Omental fat pad (tissue), 3 donors: ENCODE measurements at regions not wholly inside any gene's neighbourhood (a gene's known extent, or its start where the extent isn't known, plus 50 kb on each side); places are given as distances from the start of the nearest gene placed in this dataset.

ENCODE experiments used
- ATAC-seq: fragments of 150-250 bp; one replicate; pipeline ENCODE4 v1.9.1; 2016; ENCODE audit warnings: mild to moderate bottlenecking, moderate library complexity; ENCODE audit not compliant: low FRiP score
- DNase-seq: peaks from one replicate; pipeline ENCODE4 v3.0.0-alpha.2; 2019; ENCODE audit warnings: low spot score
- TF ChIP-seq, protein P1 (sequence below), 3 donors: fragments of 450-650 bp; IDR thresholded peaks; one replicate each; pipeline ENCODE4 v1.5.1; 2016 to 2017; ENCODE audit warnings: antibody characterized with exemption in 3 of 3, mild to moderate bottlenecking in 3 of 3, moderate library complexity in 2 of 3

DNA sequence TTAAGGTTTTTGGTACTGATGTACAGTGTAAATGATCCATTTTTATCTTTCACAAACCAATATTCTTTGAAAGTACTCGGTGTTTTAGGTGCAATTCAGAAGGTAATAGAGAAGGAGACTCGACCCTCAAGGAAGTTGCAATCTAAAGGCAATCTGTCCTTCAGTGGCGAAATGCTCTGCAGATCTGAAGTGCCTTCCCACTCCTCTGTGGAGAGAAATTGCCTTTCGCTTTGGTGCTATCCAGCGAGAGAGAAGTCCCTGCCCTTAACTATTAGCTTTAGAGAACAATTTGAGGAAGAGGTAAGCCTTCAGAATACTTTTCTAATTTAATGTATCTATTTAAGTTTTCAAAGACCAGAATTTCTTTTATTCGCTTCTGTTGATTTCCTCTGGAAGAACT lies 371.8 kb upstream of the FANCL start:
- TF ChIP-seq, protein P1, sequence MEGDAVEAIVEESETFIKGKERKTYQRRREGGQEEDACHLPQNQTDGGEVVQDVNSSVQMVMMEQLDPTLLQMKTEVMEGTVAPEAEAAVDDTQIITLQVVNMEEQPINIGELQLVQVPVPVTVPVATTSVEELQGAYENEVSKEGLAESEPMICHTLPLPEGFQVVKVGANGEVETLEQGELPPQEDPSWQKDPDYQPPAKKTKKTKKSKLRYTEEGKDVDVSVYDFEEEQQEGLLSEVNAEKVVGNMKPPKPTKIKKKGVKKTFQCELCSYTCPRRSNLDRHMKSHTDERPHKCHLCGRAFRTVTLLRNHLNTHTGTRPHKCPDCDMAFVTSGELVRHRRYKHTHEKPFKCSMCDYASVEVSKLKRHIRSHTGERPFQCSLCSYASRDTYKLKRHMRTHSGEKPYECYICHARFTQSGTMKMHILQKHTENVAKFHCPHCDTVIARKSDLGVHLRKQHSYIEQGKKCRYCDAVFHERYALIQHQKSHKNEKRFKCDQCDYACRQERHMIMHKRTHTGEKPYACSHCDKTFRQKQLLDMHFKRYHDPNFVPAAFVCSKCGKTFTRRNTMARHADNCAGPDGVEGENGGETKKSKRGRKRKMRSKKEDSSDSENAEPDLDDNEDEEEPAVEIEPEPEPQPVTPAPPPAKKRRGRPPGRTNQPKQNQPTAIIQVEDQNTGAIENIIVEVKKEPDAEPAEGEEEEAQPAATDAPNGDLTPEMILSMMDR (IDR thresholded peaks at IDR 0.05), result no peak
- DNase-seq, result no peak
- no peak for ATAC-seq

DNA sequence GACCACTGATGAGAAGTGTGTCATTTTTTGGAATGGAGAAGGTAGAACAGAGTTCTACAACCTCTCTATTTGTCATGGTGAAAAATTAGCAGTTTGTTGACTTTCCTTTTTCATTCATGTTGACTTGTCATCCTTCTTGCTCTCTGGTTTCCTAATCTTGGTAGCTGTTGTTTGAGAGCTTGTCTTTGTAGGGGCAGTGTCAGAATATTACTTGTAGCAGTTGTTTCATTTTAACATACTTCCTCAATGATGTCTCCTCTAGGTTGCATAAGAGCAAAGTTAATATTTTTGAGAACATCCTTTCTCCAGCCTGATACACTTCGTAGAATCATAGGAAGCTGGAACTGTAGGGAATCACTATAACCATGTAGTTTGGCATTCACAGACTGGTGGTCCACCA lies 368.2 kb upstream of the FANCL start:
- DNase-seq (no peak), ATAC-seq (no peak)
- TF ChIP-seq, protein P1 (IDR thresholded peaks at IDR 0.05), result no peak

DNA sequence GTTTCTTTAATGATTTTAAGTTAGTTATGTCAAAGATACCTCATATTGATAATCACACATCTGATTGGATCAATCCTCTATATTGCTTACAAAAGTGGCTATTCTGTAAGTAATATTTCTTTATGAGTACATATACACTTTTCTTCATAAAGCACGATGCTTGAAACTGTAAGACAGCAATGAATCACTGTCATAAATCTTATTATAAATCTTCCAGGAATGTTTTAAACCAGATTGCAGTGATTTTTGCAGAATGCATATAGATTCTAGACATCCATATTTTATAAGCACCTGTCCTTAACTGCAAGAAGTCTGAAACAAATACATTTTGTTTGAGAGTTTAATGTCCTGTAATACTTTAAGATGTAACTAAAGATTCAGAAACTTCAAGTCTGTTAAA lies 367.0 kb upstream of the FANCL start:
- TF ChIP-seq, protein P1 (IDR thresholded peaks at IDR 0.05), result no peak
- no peak for DNase-seq

DNA sequence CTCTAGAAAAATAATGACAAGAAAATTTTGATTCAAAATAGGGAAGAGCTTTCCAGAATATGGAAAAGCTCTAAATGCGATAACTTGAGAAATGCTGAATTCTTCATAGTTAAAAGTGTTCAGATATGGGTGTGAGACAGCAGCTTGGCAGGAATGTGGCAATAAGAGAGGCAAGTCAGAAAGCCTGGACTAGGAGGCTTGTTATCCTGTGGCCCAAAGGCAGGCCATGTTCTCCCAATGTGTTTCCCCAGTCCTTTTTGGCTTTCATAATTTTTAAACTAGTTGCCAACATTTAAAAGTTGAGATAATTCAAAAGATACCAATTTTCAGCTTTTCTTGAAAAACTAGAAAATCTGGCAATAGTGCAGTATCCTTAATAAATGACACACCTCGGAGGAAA lies 366.3 kb upstream of the FANCL start:
- TF ChIP-seq, protein P1 (IDR thresholded peaks at IDR 0.05), result no peak
- ATAC-seq, result no peak
- no peak for DNase-seq

More for the DNA sequence above, 367.0 kb upstream of the FANCL start:
- ATAC-seq, result no peak

DNA sequence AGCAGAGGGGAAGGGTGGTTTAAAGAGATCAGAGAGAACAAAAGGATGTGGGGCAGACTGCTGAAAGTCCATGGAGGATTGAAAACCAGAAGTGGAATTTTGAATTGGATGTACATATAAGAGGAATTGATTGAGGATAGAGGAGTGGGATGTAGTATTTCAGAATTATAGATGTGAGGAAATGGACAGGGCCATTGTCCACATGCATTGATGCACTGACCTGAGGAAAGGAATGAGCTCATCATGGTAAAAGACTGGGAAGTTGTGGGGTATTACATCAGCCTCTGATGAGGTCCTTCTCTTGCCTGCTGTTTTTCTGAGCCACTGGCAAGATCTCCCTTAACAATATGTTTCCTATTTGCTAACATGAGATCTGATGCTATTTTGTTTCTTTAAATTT lies 365.7 kb upstream of the FANCL start:
- TF ChIP-seq, protein P1 (IDR thresholded peaks at IDR 0.05), result no peak
- ATAC-seq (no peak), DNase-seq (no peak)

DNA sequence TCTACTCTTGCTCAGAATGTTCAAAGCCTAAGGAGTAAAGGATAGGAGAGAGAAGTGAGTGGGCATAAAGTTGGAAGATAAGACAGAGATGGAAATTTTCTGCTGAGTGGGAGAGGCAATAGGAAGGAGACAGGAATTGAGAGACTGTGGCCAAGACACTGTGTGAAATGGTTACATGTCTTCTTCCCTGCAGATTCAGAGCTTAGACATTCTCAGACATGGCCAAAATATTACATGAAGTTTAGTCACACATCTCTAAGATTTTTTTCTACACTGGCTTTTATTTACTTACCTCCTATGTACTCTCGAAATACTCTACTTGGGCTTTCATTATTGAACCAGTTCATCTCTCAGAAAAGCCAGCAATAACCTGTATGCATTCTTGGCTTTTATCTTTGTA lies 363.0 kb upstream of the FANCL start:
- DNase-seq (no peak), ATAC-seq (no peak)
- TF ChIP-seq, protein P1 (IDR thresholded peaks at IDR 0.05), result no peak

DNA sequence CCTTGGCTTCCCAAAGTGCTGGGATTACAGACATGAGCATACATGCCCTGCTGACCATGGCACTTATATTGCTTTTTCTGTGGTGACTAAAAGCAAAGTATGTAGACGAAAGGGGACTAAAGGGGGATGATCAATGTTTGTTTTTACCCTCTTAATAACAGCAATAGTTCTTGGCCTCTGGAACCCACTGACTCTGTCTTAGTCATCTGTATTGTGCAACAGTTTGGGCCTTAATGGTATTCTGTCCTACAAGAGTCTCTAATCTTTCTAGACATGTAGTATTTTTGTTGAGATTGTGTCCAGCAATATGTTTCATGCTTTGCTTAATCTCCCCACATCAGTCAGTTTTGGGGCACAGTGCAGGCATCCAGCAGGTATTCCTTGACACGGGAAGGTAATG lies 359.9 kb upstream of the FANCL start:
- TF ChIP-seq, protein P1 (IDR thresholded peaks at IDR 0.05), result no peak

More for the DNA sequence above, 359.9 kb upstream of the FANCL start:
- DNase-seq (no peak), ATAC-seq (no peak)
